ENCODE measurements at regions not wholly inside any gene's neighbourhood (a gene's known extent, or its start where the extent isn't known, plus 50 kb on each side); places are given as distances from the start of the nearest gene placed in this dataset.
"Not testable (repeated sequence)": the region's sequence is repeated elsewhere in the genome, so short reads cannot be mapped to it uniquely, and the experiment has no call there.

DNA sequence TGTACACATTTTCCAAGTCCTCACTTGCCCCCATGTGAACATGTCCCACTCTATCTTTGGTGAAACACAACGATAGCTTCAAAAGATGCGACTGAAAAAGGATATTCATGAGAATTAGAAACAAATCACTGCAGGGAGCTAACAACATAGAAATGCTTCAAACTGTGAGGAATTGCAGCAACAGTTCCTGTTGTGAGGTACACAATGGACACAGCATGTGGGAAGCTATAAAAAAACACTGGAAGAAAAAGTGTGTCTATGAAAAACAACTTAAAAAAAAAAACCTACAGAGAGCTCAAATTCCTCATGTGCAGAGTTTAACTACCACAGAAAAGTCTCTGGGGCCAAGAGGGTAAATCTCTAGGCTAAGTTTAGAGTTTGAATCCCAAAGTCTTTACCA is 51.6 kb upstream of the BLTP1 start:
- no peak for DNase-seq (ENCODE audit: low read depth in 3 of 3)

- DNase-seq (ENCODE audit: low read depth in 3 of 3) = no peak
Observed at GRCh38 chr4:122099896-122100295, 52.2 kb upstream of the BLTP1 start.

GRCh38 chr4:122091836-122092405 is 60.2 kb upstream of the BLTP1 start:
- DNase-seq (ENCODE audit: low read depth in 3 of 3) = no peak

DNA sequence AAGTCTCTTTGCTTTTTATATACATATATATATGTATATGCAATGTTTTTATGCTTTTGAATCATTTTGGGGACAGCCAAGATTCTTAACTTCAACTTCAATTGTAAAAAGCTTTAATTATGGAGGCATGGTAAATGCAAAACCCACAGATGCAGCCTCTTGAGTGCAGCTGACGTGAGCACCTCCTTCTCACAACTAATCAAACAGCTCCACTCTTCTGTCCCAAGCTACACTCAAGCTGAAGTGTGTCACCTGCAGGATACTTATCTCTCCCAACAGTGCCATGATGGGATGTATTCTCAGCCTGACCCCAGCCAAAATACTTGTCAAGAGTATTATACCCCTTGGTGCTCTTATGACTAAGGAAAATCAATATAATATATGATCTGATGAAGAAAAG is 60.7 kb upstream of the BLTP1 start:
- DNase-seq (ENCODE audit: low read depth in 3 of 3) = no peak

GRCh38 chr4:122090989-122091388 is 61.1 kb upstream of the BLTP1 start:
- DNase-seq (ENCODE audit: low read depth in 3 of 3) = no peak

DNA sequence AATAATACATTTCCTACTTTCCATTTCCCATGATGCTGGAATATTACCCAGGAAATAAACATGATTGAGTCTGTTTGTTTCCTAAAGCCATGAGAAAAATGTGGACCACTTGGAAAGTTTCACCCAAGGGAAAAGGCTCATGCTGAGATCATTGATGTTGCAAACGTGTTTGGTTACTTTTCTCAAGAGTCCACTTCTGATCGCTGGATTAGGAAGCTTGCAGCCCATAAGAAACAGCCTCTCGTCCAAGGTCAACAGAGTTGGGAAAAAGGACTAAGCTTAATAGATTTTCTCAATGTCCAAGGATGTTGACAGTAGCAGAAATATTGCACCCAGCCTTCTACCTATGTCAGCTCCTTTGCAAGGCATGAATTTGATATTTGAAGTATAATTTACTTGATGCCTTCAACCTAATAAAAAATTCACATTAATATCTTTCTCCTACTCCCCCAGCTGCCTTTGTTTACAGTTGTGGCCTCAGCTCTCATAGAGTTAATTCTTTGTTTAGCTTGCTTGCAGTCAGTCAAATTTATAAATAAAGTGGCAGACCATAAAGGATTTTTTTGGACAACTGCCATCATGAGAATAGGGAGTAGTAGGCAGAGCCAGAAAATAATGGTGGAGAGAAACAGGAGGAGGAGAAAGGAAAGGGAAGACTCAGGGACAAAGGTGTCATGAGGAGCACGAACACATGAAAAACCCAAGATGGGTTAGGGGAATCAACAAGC is 65.6 kb upstream of the BLTP1 start:
- no peak for DNase-seq (ENCODE audit: low read depth in 3 of 3)

GRCh38 chr4:122083989-122084388 is 68.1 kb upstream of the BLTP1 start:
- DNase-seq (ENCODE audit: low read depth in 3 of 3) = no peak

GRCh38 chr4:122083351-122083750 is 68.8 kb upstream of the BLTP1 start:
- no peak for DNase-seq (ENCODE audit: low read depth in 3 of 3)

GRCh38 chr4:122082661-122083060 is 69.5 kb upstream of the BLTP1 start:
- no peak for DNase-seq (ENCODE audit: low read depth in 3 of 3)

- not testable (repeated sequence) for DNase-seq (ENCODE audit: low read depth in 3 of 3)
Observed at GRCh38 chr4:122077653-122078052, 74.5 kb upstream of the BLTP1 start.

GRCh38 chr4:122076835-122077234 is 75.3 kb upstream of the BLTP1 start:
- DNase-seq (ENCODE audit: low read depth in 3 of 3) = not testable (repeated sequence)

GRCh38 chr4:122073615-122074014 is 78.5 kb upstream of the BLTP1 start:
- DNase-seq (ENCODE audit: low read depth in 3 of 3) = no peak

DNA sequence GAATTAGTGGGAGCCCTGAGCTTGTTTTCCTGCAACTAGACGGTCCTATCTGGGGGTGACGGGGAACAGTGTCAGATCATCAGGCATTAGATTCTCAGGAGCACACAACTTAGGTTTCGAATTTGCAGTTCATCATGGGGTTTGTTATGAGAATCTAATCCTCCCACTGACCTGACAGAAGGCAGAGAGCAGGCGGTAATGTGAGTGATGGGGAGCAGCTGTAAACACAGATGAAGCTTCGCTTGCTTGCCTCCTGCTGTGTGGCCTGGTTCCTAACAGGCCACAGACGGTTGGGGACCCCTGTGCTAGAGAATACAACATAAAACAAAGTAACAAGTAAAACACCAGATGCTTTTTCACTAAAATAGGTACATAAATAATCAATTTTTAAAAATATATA is 86.2 kb upstream of the BLTP1 start:
- no peak for DNase-seq (ENCODE audit: low read depth in 3 of 3)

DNA sequence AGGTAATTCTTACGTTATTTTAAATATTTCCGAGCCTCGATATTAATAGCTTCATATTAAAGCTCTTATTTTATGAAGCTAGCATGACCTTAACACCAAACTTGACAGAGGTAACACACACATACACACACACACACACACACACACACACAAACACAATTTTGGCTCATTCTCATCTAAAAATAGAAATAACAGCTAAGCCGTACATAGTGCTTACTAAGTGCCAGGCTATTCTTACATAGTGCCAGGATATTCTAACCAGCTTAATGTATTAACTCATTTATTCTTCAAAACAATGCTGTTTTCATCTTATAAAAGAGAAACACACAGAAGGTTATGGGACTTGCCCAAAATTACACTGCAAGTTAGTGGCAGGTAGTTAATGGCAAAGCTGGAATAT is 87.0 kb upstream of the BLTP1 start:
- DNase-seq (ENCODE audit: low read depth in 3 of 3) = no peak

GRCh38 chr4:122053186-122053585 is 98.9 kb upstream of the BLTP1 start:
- DNase-seq (ENCODE audit: low read depth in 3 of 3) = no peak

GRCh38 chr4:122052677-122053076 is 99.5 kb upstream of the BLTP1 start:
- DNase-seq (ENCODE audit: low read depth in 3 of 3) = no peak

DNA sequence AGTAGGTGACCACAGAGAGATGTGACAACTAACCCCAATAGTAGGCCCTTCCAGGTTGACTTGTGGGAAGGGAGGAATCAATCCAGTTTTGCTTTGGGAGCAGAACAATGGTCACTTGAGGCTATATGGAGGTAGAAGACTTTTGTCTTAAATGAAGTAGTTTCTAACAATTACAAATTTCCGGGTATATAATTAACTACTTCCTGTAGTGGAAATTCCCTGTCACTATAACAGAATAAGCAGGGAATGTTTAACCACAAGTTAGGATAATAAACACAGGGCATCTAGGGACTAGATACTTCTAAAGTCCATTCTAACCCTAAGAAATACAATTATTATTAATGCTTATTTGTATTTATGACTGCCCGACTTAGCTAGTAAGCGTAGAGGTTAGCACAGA is 99.0 kb upstream of the TRPC3 start:
- no peak for DNase-seq (ENCODE audit: low read depth in 3 of 3)

DNA sequence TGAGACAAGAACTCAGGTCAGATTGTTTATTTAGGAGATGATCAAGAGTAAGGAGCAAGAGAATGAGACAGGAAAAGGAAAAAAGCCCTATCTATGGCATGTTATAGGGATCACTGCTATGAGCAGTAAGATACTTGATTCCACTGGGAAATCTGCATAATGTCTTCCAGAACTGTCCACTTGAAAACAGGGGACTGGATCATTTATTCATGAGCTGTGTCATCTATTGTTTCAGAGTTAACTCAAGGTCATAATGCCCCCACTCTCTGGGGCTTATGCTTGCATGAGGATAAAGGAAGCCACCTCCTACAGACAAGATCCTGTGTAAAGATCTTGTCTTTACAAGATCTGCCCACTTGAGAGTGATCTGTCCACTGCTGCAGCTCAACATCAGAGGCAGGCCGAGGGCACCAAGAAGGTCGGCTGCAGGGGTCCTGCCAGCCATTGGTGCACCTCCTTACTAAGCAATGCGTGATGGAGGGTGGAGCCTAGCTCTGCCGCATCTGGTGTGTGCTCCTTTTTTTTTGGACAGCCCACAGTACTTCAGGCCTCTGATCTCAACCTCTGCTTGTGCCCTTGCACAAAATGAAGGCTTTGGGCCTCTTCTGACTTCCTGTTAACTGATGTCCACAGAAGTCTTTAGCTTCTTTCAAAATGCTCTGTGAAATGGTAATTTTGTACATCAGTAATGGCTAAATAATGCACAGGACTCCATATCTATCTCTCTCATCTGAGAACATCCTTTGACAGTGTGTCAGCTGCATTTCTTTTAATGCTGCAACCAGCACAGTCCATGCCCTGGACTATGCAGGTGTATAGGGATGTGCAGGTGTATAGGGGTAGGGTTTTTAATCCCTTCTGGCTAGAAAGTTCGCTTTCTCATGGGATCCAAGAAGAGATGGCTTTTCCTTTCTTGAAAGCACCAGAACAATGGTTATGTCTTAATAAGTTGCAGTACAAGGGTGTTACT is 95.9 kb upstream of the TRPC3 start:
- no peak for DNase-seq (ENCODE audit: low read depth in 3 of 3)

- DNase-seq (ENCODE audit: low read depth in 3 of 3) = no peak
Observed at GRCh38 chr4:122046255-122046654, 94.4 kb upstream of the TRPC3 start.

- DNase-seq (ENCODE audit: low read depth in 3 of 3) = no peak
Observed at GRCh38 chr4:122045533-122045932, 93.7 kb upstream of the TRPC3 start.

GRCh38 chr4:122044501-122044900 is 92.6 kb upstream of the TRPC3 start:
- no peak for DNase-seq (ENCODE audit: low read depth in 3 of 3)

DNA sequence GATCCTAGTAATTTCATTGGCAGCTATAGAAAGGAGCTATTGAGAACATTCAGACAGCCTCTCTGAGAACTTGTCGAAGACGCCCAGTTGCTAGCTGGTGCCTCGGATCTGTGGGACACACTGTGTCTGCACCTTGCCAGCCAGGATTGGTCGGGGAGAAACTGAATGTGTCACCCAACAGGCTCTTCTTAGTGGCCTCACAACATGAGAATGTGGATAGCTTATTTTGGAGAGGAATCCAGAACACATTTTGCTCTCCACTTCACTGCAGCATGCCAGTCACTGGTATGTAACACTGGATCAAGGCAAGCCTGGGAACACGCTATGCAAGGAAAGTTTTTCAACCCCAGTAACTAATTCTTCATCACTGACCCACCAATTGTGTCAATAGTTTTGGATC is 89.5 kb upstream of the TRPC3 start:
- DNase-seq (ENCODE audit: low read depth in 3 of 3) = no peak

DNA sequence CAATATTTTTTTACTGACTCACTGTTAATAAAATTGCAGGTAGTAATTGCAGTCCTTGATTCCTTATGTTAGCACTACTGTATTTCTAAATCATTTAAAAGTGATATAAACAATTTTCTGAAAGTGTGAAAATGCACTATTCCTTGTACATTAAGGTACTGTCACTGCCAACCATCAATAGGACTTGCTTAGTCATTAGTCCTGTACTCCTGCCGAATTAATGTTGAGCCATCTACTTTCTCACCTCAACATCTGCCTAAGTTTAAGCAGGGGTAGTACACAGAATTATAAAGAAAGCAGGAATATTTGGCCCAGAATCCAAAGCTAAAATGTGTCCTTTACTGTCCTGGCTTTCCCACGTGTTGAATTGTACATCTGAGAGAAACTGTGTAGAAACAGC is 87.0 kb upstream of the TRPC3 start:
- DNase-seq (ENCODE audit: low read depth in 3 of 3) = no peak
